H1 (cell line): ENCODE measurements at regions not wholly inside any gene's neighbourhood (a gene's known extent, or its start where the extent isn't known, plus 50 kb on each side); places are given as distances from the start of the nearest gene placed in this dataset.

Experiments
- CTCF ChIP-seq, 3 experiments: IDR thresholded peaks; 1 replicate in 2 of 3; 2 replicates in 1 of 3; pipeline versions ENCODE4 v1.5.1 to v1.6.1; 2011; ENCODE audit warnings: low read length in 3 of 3, mild to moderate bottlenecking in 3 of 3, inconsistent platforms in 2 of 3, low read depth in 1 of 3, moderate library complexity in 1 of 3; ENCODE audit not compliant: insufficient read depth in 1 of 3; ENCODE audit errors: control extremely low read depth in 1 of 3
- EZH2 ChIP-seq: fragments of 200-600 bp; sonication (generic); IDR thresholded peaks from 2 replicates; pipeline ENCODE4 v1.7.1; 2012; ENCODE audit warnings: low read depth, mild to moderate bottlenecking, moderate library complexity, low read length, inconsistent platforms; ENCODE audit not compliant: severe bottlenecking
- HDAC2 ChIP-seq, 2 experiments: fragments of 300-600 bp in 1 of 2; sonication (generic) in 1 of 2; IDR thresholded peaks; 2 replicates each; pipeline ENCODE4 v1.6.1; 2011 to 2012; ENCODE audit warnings: low read depth in 2 of 2, low read length in 2 of 2, mild to moderate bottlenecking in 2 of 2, moderate library complexity in 2 of 2, borderline replicate concordance in 1 of 2, inconsistent platforms in 1 of 2
- RXRA ChIP-seq: IDR thresholded peaks from 2 replicates; pipeline ENCODE4 v1.6.1; 2011; ENCODE audit warnings: low read depth, mild to moderate bottlenecking, low read length, moderate library complexity; ENCODE audit not compliant: insufficient read depth
- TBP ChIP-seq: IDR thresholded peaks from 2 replicates; pipeline ENCODE4 v1.6.1; 2011; ENCODE audit warnings: low read depth, low read length, improper control_type of control experiment

GRCh38 chr6:87851674-87852299 lies 149.8 kb upstream of the AKIRIN2 start:
- TF ChIP-seq CTCF (IDR thresholded peaks at IDR 0.05; ENCODE audit: control extremely low read depth in 1 of 3, insufficient read depth in 1 of 3, low read depth in 1 of 3, low read length in 3 of 3) (no peak), RXRA (no peak), HDAC2 (IDR thresholded peaks at IDR 0.05; ENCODE audit: borderline replicate concordance in 1 of 2, low read depth in 2 of 2, low read length in 2 of 2) (no peak), TBP (no peak), EZH2 (no peak)
